ENCODE measurements at regions not wholly inside any gene's neighbourhood (a gene's known extent, or its start where the extent isn't known, plus 50 kb on each side); places are given as distances from the start of the nearest gene placed in this dataset.

- DNase-seq: no peak
These were observed 284.1 kb downstream of the IRS1 start for GRCh38 chr2:226515344-226516055.

GRCh38 chr2:226514895-226515294 is 284.7 kb downstream of the IRS1 start:
- no peak for DNase-seq

DNA sequence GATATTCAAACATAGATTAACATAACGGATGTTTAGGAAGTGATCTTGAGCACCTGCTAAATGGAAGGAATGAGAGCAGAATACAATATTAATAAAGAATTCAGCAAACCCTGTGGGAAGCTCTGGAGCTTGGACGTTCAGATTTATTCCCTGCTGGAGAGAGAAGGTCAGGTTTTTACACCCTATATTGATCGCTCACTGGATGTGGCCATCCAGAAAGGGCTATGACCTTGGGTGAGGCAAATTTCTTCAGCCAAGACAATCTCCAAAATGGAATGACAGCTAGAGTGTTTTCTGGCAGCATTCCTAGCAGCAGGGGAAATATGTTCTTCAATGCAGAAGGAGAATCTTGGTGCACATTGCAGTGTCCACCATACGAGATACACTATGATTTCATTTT is 288.3 kb downstream of the IRS1 start:
- no peak for DNase-seq

- no peak for DNase-seq
These were observed 290.9 kb downstream of the IRS1 start for GRCh38 chr2:226508683-226509082.

DNA sequence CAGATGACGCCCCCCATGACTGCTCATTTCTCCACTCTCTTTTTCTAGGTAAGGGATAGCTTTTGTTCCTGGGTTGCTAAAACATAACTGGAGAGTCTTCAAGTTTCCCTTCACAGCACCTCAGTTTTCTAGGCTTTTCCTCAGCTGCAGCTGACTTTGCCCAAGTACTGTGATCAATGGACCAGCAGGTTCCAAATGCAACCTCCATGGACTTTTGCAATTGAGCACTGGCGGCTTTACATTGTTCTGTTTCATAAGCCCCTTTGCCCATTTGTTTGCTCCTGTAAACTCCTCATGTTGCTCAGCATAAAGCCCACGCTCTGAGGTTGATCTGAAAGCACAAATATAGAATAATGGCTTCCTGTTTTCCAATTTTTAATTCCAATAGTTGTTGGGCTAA is 291.6 kb downstream of the IRS1 start:
- no peak for DNase-seq

DNA sequence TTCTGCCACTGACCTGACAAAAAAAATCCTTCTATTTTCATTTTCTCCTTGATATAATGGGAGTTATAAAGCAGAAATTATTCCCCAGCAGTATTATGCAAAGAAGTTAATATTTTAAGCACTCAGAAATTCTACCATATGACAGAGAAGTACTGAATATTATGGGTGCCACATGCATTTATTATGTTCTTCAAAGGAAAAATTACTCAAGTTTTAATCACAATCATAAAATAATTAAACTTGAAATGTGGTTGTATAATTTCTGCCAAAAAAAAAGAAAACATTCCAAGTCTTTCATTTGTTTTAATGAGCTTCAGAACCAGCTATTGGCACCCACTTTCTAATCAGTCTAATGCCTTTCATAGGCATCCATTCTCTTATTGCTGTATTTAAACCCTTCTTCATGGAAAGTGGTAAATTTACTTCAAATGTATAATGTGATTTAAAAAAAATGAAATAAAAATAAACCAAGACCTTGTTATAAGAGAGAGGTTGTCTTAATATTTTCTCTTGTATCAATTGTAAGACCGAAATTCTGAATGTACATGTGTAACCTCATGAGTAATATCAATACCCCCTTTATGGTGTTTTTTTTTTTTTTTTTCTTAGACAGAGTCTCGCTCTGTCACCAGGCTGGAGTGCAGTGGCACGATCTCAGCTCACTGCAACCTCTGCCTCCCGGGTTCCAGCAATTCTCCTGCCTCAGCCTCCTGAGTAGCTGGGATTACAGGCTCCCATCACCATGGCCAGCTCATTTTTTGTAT is 302.3 kb downstream of the IRS1 start:
- no peak for DNase-seq

DNA sequence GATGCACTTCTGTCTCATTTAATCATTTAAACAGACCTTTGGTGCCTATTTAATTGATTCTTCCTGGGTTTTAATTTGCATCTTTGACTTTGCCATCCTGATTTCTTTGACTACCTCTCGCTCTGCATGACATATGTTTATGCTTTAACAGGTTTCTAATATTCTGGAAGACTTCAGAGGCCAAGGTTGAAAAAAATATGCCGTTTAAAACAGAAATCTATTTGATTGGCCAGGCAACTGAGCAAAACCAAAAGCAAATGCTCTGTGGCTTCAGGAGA is 303.4 kb downstream of the IRS1 start:
- no peak for DNase-seq

DNA sequence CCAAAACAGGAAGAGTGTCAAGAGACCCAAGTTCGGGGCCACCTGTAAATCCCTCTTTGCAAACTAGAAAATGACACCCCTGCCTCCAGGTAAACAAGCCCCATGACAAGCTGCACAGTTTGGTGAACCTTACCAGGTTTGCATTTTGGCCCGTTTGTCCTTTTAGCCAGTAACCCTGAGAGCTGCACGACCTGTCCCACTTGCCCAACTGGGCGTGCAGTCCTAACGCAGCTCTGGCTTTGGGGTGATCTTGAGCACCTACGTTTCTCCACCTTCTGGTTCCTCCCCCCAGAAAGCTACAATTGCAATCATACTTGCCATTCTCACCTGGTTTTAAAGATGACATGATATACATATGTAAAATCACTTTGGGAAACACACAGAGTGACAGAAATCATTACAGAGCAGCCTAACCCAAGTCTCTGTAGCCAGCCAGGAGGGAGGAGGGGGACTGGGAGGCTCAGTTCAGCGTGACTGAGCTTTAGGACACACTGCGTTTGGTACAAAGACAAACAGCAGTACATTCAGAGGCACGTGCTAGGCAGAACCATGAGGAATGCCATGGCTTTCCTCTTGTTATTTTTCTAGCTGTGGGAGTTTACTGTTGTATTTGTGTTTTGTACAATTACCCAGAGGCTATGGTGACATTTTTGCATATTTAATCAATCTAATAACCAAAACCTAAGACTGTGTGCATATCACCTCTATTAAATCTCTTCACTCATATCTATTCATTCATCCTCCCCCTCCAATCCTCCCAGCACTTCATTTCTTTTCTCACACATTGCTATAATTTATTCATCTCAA is 304.0 kb downstream of the IRS1 start:
- no peak for DNase-seq

- DNase-seq: no peak
These were observed 308.5 kb downstream of the IRS1 start for GRCh38 chr2:226491112-226491511.

DNA sequence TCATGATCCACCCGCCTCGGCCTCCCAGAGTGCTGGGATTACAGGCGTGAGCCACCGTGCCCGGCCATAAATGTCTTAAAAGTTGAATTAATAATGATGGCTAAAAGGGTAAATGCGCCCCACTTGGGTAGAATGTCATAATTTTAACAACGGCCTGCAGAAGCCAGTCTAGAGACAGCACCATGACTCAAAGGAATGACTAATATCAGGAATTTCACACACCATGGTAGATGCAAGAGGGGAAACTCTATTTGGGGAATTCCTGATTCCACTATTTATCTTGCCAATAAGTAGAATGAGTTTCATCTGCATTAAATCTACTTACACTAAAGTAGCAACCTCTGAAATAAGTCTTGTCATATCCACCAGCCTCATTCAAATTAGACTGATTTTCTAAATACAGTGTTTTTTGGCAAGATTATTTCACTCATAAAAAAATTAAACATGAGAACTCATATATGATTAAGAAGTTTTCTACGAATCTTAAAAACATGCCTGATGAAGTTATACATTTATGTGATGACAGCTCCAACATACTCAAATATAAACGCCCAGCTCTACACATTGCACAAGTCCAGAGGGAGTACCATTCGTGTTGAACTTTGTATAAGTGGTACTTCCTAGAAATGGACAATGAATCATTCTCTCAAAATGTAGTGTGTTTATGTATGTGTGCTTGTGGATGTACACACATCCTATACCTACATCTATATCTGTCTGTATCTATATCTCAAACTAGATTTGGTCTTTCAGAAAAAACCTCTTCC is 309.7 kb downstream of the IRS1 start:
- DNase-seq: no peak

- DNase-seq: no peak
These were observed 311.6 kb downstream of the IRS1 start for GRCh38 chr2:226488034-226488433.

- no peak for DNase-seq
These were observed 312.0 kb downstream of the IRS1 start for GRCh38 chr2:226487573-226487972.

- DNase-seq: no peak
These were observed 315.6 kb downstream of the IRS1 start for GRCh38 chr2:226483745-226484619.

DNA sequence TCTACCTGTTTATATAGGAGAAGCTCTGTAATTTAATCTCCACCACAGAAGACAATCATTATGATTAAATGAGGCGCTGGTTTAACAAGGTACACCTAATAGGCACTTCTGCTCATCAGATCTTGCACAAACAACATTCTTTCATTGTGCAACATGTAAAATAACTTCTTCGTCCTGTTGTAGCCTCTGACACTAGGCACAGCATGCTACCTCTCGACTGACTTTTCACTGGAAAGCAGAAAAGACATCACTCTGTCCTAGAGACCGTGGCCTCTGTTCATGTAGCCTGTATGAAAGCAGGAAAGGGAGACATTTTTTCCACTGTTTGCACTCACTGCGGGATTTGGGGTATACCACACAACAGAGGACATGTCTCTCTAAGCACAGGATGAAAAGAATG is 316.5 kb downstream of the IRS1 start:
- DNase-seq: no peak

DNA sequence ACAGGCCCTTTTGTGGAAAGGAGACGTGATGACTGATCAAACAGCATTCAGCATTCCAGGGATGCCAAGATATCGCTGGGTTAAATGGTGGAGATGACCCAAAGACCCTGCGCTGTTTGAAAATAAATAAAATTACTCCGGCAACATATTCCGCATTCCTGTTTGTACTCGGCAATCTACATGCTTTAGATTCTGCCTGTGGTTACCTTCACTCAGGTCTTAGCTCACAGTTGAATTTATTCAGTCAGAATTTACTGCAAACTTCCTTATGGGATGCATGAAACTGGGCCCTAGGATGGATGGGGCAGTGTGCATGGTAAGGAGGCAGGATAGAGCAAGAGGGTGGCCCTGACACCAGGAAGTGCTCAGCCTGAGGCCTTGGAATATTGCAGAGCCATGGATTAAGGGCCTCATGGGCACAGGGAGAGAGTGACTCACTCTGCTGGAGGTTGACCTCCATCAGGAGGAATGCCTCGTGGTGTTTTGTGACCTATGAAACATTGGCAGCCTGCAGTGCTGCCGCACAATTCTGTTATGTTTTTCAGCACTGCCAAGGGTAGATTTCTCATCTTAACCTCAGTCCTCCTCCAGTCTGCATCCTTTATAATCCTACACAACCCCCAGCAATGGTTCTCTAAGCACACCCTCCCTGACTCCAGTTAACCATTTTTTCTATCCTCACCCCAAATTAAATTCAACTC is 321.4 kb downstream of the IRS1 start:
- no peak for DNase-seq

- DNase-seq: no peak
These were observed 322.2 kb downstream of the IRS1 start for GRCh38 chr2:226477221-226478108.

GRCh38 chr2:226475650-226476049 is 324.0 kb downstream of the IRS1 start:
- DNase-seq: no peak

- DNase-seq: no peak
These were observed 325.5 kb downstream of the IRS1 start for GRCh38 chr2:226474131-226474530.

DNA sequence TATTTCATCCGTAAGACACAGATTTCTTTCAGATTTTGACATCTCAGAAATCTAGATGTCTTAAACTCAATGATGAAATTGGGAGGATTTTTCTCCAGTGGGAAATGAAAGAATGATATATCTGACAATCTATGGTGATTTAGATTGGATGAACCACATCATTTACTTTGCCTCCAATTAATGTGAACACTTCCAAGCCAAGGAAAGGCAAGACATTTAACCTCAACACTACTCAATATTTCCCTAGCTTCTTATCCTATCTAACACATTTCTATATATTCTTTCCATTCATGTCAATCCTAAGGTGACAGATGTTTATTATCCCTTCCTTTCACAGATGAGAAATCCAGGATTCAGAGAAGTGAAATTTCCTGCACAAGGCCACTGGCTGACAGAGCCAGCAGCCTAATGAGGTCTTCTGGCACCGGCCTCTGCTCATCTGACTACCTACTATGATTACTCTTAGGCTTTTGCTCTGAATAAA is 327.6 kb downstream of the IRS1 start:
- DNase-seq: no peak

DNA sequence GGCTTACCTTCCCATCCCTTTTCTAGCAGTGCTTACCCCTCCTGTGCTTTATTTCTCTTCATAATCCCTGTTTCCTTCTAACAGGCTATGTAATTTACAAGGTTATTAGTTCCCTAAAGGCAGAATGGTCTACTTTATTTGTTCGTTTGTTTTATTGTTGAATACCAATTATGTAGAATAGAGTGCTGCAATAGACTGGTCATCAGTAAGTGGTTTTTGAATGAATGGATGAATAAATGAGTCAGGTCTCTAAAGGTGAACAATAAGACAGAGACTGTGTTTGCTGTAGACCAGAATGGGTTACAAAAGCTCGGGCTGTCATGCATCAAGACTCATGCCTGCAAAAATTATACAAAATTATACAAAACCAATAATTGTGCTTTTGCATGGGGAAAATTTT is 332.0 kb downstream of the IRS1 start:
- no peak for DNase-seq
